Activated effector memory CD4-positive, alpha-beta T cell treated with anti-CD3 and anti-CD28 coated beads, Interleukin-2, amount 50 U/mL, for 16 hours (primary cell): ENCODE measurements at regions not wholly inside any gene's neighbourhood (a gene's known extent, or its start where the extent isn't known, plus 50 kb on each side); places are given as distances from the start of the nearest gene placed in this dataset.
A peak's percentile ranks its signal among the peaks of the same experiment; 100 is the strongest.

ENCODE experiments used
- DNase-seq: peaks from one replicate; pipeline ENCODE4 v3.0.0-alpha.2; 2020

GRCh38 chr2:196403471-196403870 lies 232.1 kb upstream of the STK17B start:
- no peak for DNase-seq

GRCh38 chr2:196404276-196404675 lies 232.9 kb upstream of the STK17B start:
- DNase-seq = no peak

GRCh38 chr2:196407675-196408264 lies 231.7 kb upstream of the CCDC150 start:
- no peak for DNase-seq

- no peak for DNase-seq
Observed at GRCh38 chr2:196409376-196409775, 230.1 kb upstream of the CCDC150 start.

- DNase-seq = no peak
Observed at GRCh38 chr2:196410008-196410407, 229.5 kb upstream of the CCDC150 start.

- no peak for DNase-seq
Observed at GRCh38 chr2:196413821-196414274, 225.7 kb upstream of the CCDC150 start.

- DNase-seq = peak; percentile 61
Observed at GRCh38 chr2:196415384-196415783, 224.1 kb upstream of the CCDC150 start.

GRCh38 chr2:196420143-196420542 lies 219.4 kb upstream of the CCDC150 start:
- DNase-seq = no peak

GRCh38 chr2:196421880-196422279 lies 217.6 kb upstream of the CCDC150 start:
- DNase-seq = no peak

GRCh38 chr2:196422361-196422760 lies 217.2 kb upstream of the CCDC150 start:
- DNase-seq = no peak

GRCh38 chr2:196426122-196426521 lies 213.4 kb upstream of the CCDC150 start:
- no peak for DNase-seq

GRCh38 chr2:196427986-196428634 lies 211.4 kb upstream of the CCDC150 start:
- DNase-seq = no peak

- no peak for DNase-seq
Observed at GRCh38 chr2:196431076-196431475, 208.4 kb upstream of the CCDC150 start.

GRCh38 chr2:196431957-196432356 lies 207.6 kb upstream of the CCDC150 start:
- DNase-seq = no peak

- no peak for DNase-seq
Observed at GRCh38 chr2:196433116-196433515, 206.4 kb upstream of the CCDC150 start.

- no peak for DNase-seq
Observed at GRCh38 chr2:196434217-196434616, 205.3 kb upstream of the CCDC150 start.

GRCh38 chr2:196435189-196435588 lies 204.3 kb upstream of the CCDC150 start:
- DNase-seq = no peak

- DNase-seq = no peak
Observed at GRCh38 chr2:196437626-196438025, 201.9 kb upstream of the CCDC150 start.

GRCh38 chr2:196439760-196440159 lies 199.8 kb upstream of the CCDC150 start:
- DNase-seq = no peak

- no peak for DNase-seq
Observed at GRCh38 chr2:196440413-196440812, 199.1 kb upstream of the CCDC150 start.

GRCh38 chr2:196441527-196441926 lies 198.0 kb upstream of the CCDC150 start:
- DNase-seq = no peak

GRCh38 chr2:196442211-196442610 lies 197.3 kb upstream of the CCDC150 start:
- no peak for DNase-seq

- DNase-seq = no peak
Observed at GRCh38 chr2:196444442-196444841, 195.1 kb upstream of the CCDC150 start.

- no peak for DNase-seq
Observed at GRCh38 chr2:196445991-196446390, 193.5 kb upstream of the CCDC150 start.
